ENCODE measurements at regions not wholly inside any gene's neighbourhood (a gene's known extent, or its start where the extent isn't known, plus 50 kb on each side); places are given as distances from the start of the nearest gene placed in this dataset.

GRCh38 chr3:137134431-137134830 is 176.6 kb downstream of the IL20RB start:
- TF ChIP-seq CTCF (conservative IDR thresholded peaks at IDR 0.05; ENCODE audit: low read depth, low read length) (no peak), EZH2 (IDR thresholded peaks at IDR 0.05; ENCODE audit: borderline replicate concordance, low read depth, low read length, poor library complexity, severe bottlenecking) (no peak)

Measured in A673 (cell line).